GM18498 (cell line): ENCODE measurements at regions not wholly inside any gene's neighbourhood (a gene's known extent, or its start where the extent isn't known, plus 50 kb on each side); places are given as distances from the start of the nearest gene placed in this dataset.
"Not testable (repeated sequence)": the region's sequence is repeated elsewhere in the genome, so short reads cannot be mapped to it uniquely, and the experiment has no call there.

Source experiments
- ATAC-seq: cut with Tn5 transposase; IDR thresholded peaks from one replicate; pipeline ENCODE4 v1.9.1; 2021; ENCODE audit warnings: mild to moderate bottlenecking, moderate library complexity; ENCODE audit not compliant: unreplicated experiment

GRCh38 chr5:124206540-124206939 is 539.9 kb downstream of the ZNF608 start:
- no peak for ATAC-seq

- ATAC-seq, result no peak
These were observed 543.1 kb downstream of the ZNF608 start for GRCh38 chr5:124203303-124203702.

- no peak for ATAC-seq
These were observed 546.1 kb downstream of the ZNF608 start for GRCh38 chr5:124200381-124200780.

GRCh38 chr5:124199893-124200292 is 546.5 kb downstream of the ZNF608 start:
- no peak for ATAC-seq

GRCh38 chr5:124195411-124195810 is 551.0 kb downstream of the ZNF608 start:
- no peak for ATAC-seq

GRCh38 chr5:124194282-124194681 is 552.2 kb downstream of the ZNF608 start:
- ATAC-seq, result no peak

GRCh38 chr5:124193371-124193789 is 553.1 kb downstream of the ZNF608 start:
- no peak for ATAC-seq

GRCh38 chr5:124192716-124193115 is 553.7 kb downstream of the ZNF608 start:
- no peak for ATAC-seq

- no peak for ATAC-seq
These were observed 560.7 kb downstream of the ZNF608 start for GRCh38 chr5:124185716-124186115.

- ATAC-seq, result peak; percentile 82
These were observed 564.3 kb downstream of the ZNF608 start for GRCh38 chr5:124182133-124182532.

- ATAC-seq, result no peak
These were observed 565.5 kb downstream of the ZNF608 start for GRCh38 chr5:124180875-124181461.

- ATAC-seq, result no peak
These were observed 566.1 kb downstream of the ZNF608 start for GRCh38 chr5:124180299-124180874.

GRCh38 chr5:124179819-124180218 is 566.6 kb downstream of the ZNF608 start:
- no peak for ATAC-seq

GRCh38 chr5:124178050-124178449 is 568.4 kb downstream of the ZNF608 start:
- no peak for ATAC-seq

- no peak for ATAC-seq
These were observed 569.7 kb downstream of the ZNF608 start for GRCh38 chr5:124176692-124177091.

GRCh38 chr5:124173386-124173785 is 573.1 kb downstream of the ZNF608 start:
- no peak for ATAC-seq

- no peak for ATAC-seq
These were observed 573.9 kb downstream of the ZNF608 start for GRCh38 chr5:124172389-124173003.

- not testable (repeated sequence) for ATAC-seq
These were observed 578.3 kb downstream of the ZNF608 start for GRCh38 chr5:124168093-124168492.

GRCh38 chr5:124162767-124163532 is 583.5 kb downstream of the ZNF608 start:
- no peak for ATAC-seq

GRCh38 chr5:124161266-124161665 is 585.2 kb downstream of the ZNF608 start:
- no peak for ATAC-seq

- ATAC-seq, result no peak
These were observed 586.2 kb downstream of the ZNF608 start for GRCh38 chr5:124160265-124160664.

- ATAC-seq, result peak; percentile 83
These were observed 589.1 kb downstream of the ZNF608 start for GRCh38 chr5:124157320-124157719.
